ENCODE measurements at regions not wholly inside any gene's neighbourhood (a gene's known extent, or its start where the extent isn't known, plus 50 kb on each side); places are given as distances from the start of the nearest gene placed in this dataset.
"Not testable (repeated sequence)": the region's sequence is repeated elsewhere in the genome, so short reads cannot be mapped to it uniquely, and the experiment has no call there.

GRCh38 chr3:166296179-166296783 lies 459.1 kb upstream of the BCHE start:
- no peak for DNase-seq

- no peak for DNase-seq
Measured at GRCh38 chr3:166291186-166291955, 454.1 kb upstream of the BCHE start.

- no peak for DNase-seq
Measured at GRCh38 chr3:166285001-166285400, 447.8 kb upstream of the BCHE start.

- DNase-seq = no peak
Measured at GRCh38 chr3:166283840-166284239, 446.6 kb upstream of the BCHE start.

GRCh38 chr3:166282931-166283330 lies 445.7 kb upstream of the BCHE start:
- DNase-seq = no peak

- no peak for DNase-seq
Measured at GRCh38 chr3:166279636-166280035, 442.4 kb upstream of the BCHE start.

- DNase-seq = no peak
Measured at GRCh38 chr3:166275024-166275390, 437.8 kb upstream of the BCHE start.

GRCh38 chr3:166274351-166275023 lies 437.3 kb upstream of the BCHE start:
- no peak for DNase-seq

GRCh38 chr3:166270429-166270828 lies 433.2 kb upstream of the BCHE start:
- DNase-seq = no peak

- DNase-seq = no peak
Measured at GRCh38 chr3:166265153-166265552, 427.9 kb upstream of the BCHE start.

GRCh38 chr3:166263460-166263859 lies 426.2 kb upstream of the BCHE start:
- DNase-seq = no peak

GRCh38 chr3:166258293-166258850 lies 421.1 kb upstream of the BCHE start:
- not testable (repeated sequence) for DNase-seq

- DNase-seq = no peak
Measured at GRCh38 chr3:166257715-166258114, 420.5 kb upstream of the BCHE start.

- DNase-seq = no peak
Measured at GRCh38 chr3:166248784-166249183, 411.6 kb upstream of the BCHE start.

- no peak for DNase-seq
Measured at GRCh38 chr3:166243511-166243910, 406.3 kb upstream of the BCHE start.

GRCh38 chr3:166223120-166223519 lies 385.9 kb upstream of the BCHE start:
- DNase-seq = no peak

GRCh38 chr3:166211451-166211850 lies 374.2 kb upstream of the BCHE start:
- no peak for DNase-seq

- no peak for DNase-seq
Measured at GRCh38 chr3:166209701-166210100, 372.5 kb upstream of the BCHE start.

GRCh38 chr3:166205158-166205557 lies 367.9 kb upstream of the BCHE start:
- no peak for DNase-seq

GRCh38 chr3:166201476-166201875 lies 364.3 kb upstream of the BCHE start:
- no peak for DNase-seq

- DNase-seq = no peak
Measured at GRCh38 chr3:166199491-166199890, 362.3 kb upstream of the BCHE start.

GRCh38 chr3:166195808-166196207 lies 358.6 kb upstream of the BCHE start:
- DNase-seq = no peak

- DNase-seq = no peak
Measured at GRCh38 chr3:166191411-166191810, 354.2 kb upstream of the BCHE start.

- no peak for DNase-seq
Measured at GRCh38 chr3:166190360-166190759, 353.1 kb upstream of the BCHE start.
